ENCODE measurements at regions not wholly inside any gene's neighbourhood (a gene's known extent, or its start where the extent isn't known, plus 50 kb on each side); places are given as distances from the start of the nearest gene placed in this dataset.
A peak's percentile ranks its signal among the peaks of the same experiment; 100 is the strongest.

DNA sequence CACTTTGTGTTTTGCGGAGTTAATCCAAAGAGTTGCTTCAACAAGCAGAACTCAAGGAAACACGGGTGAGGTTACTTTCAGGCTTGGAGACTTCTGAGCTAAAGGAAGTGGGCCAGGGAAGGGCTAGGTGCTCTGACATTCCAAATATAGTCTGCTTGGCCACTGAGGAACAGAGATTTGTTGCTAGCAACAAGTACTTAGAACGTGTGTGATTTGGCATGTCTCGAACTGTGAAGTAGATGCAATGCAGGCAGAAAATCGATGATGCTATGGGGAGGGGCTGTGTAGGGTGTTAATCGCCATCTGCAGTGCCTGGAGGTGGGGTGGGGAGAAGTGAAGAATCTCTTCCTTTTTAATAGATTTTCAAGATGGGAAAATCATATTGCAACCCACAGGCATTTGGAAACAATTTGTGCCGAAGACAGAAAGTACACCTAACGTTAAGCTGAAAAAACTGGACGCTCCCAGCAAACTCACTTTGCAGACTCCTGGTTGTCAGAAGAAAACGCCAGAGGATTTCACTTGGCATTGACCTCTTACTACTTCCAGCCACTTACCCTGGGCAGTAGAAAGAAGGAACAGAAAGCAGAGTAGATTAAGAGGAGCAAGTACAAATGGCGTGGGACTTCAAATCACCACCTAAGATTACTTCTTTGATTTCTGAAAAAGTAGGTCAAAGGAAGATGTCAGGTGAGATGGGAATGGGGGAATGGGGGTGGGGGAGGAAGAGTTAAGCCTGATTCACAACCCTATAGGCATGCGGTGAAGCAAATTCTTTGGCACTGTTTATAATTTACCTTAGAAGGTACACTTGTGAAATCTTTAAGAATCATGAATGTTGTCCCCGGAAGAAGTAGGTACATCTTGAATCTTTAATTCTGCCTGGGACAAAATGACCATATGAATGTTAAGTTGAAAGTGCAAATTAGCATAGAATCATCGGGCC is 314.1 kb downstream of the CD83 start:
- TF ChIP-seq JUND (IDR thresholded peaks at IDR 0.05; ENCODE audit: low read depth) = no peak
- in situ Hi-C loops (cut with HindIII; ENCODE audit: low pct_unique_long_range_greater_than_20kb, low sequenced_read_pairs) = no loop called here
- DNase-seq (ENCODE audit: low read depth in 1 of 2, low spot score in 1 of 2) = peak in 1 of 2 experiments; percentile 53

DNA sequence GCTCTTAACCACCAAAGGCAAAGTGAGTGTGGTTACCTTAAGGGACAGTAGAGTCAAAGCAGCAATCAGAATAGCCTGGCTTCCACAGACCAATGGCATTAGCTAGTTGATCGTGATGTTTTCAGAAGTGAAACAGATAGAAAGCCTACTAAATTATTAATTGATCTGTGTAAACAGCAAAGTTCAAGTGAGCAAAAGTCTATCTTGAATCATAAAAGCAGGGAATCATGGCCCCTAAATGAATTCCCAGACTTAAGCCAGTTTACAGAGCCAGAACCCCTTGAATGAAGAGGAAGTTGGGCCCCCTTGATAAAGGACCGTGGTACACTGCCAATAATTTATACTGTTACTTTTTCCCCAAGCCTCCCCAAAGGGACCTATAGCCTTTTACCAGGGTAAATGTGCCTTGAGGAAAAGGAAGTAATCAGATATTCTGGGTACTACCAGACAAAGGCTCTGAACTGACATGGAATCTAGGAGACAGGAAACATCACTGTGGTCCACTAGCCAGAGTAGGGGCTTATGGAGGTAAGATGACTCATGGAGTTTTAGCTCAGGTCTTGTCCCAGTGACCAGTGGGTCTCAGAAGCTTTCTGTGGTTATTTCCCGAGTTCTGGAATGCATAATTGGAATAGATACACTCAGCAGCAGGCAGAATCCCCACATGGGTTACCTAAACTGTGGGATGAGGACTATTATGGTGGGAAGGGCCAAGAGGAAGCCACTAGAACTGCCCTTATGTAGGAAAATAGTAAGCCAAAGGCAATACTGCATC is 317.5 kb downstream of the CD83 start:
- no peak for TF ChIP-seq JUND (IDR thresholded peaks at IDR 0.05; ENCODE audit: low read depth)
- in situ Hi-C loops (cut with HindIII; ENCODE audit: low pct_unique_long_range_greater_than_20kb, low sequenced_read_pairs) = no loop called here
- DNase-seq (ENCODE audit: low read depth in 1 of 2, low spot score in 1 of 2) = no peak

DNA sequence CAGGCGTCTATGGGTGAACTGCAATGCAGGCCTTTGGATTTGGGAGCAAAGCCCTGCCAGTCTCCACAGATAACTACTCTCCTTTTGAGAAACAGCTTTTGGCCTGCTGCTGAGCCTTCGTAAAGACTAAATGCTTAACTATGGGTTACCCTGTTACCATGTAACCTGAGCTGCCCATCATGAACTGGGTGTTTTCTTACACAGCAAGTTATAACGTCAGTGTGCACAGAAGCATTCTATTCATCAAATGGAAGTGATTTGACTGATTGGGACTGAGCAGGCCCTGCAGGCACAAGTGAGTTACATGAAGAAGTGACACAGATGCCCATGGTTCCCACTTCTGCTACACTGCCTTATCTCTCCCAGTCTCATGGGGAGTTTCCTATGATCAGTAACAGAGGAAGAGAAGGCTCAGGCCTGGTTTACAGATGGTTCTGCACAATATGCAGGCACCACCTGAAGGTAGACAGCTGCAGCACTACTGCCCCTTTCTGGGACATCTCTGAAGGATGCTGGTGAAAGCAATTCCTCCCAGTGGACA is 319.1 kb downstream of the CD83 start:
- DNase-seq (ENCODE audit: low read depth in 1 of 2, low spot score in 1 of 2) = no peak
- TF ChIP-seq JUND (IDR thresholded peaks at IDR 0.05; ENCODE audit: low read depth) = no peak
- in situ Hi-C loops (cut with HindIII; ENCODE audit: low pct_unique_long_range_greater_than_20kb, low sequenced_read_pairs) = no loop called here

DNA sequence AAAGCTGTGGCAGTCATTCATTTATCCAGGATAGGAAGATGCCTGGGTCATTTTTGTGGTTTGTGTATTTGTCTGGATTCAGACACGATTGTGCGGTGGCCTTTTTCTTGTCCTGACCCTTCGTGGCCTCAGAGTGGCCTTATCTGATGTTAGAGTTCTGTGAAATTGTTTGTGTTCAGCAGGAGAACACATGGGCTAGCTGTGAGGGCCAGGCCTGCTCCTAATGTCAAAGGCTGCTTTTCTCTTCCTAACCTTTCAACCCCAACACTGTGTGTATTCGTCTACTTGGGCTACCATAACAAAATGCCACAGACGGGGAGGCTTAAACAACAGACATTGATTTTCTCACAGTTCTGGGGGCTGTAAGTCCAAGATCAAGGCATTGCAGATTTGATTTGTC is 321.8 kb downstream of the CD83 start:
- TF ChIP-seq JUND (IDR thresholded peaks at IDR 0.05; ENCODE audit: low read depth) = no peak
- DNase-seq (ENCODE audit: low read depth in 1 of 2, low spot score in 1 of 2) = no peak
- in situ Hi-C loops (cut with HindIII; ENCODE audit: low pct_unique_long_range_greater_than_20kb, low sequenced_read_pairs) = no loop called here

GRCh38 chr6:14440215-14440910 is 322.8 kb downstream of the CD83 start:
- in situ Hi-C loops (cut with HindIII; ENCODE audit: low pct_unique_long_range_greater_than_20kb, low sequenced_read_pairs) = no loop called here
- TF ChIP-seq JUND (IDR thresholded peaks at IDR 0.05; ENCODE audit: low read depth) = no peak
- DNase-seq (ENCODE audit: low read depth in 1 of 2, low spot score in 1 of 2) = no peak

DNA sequence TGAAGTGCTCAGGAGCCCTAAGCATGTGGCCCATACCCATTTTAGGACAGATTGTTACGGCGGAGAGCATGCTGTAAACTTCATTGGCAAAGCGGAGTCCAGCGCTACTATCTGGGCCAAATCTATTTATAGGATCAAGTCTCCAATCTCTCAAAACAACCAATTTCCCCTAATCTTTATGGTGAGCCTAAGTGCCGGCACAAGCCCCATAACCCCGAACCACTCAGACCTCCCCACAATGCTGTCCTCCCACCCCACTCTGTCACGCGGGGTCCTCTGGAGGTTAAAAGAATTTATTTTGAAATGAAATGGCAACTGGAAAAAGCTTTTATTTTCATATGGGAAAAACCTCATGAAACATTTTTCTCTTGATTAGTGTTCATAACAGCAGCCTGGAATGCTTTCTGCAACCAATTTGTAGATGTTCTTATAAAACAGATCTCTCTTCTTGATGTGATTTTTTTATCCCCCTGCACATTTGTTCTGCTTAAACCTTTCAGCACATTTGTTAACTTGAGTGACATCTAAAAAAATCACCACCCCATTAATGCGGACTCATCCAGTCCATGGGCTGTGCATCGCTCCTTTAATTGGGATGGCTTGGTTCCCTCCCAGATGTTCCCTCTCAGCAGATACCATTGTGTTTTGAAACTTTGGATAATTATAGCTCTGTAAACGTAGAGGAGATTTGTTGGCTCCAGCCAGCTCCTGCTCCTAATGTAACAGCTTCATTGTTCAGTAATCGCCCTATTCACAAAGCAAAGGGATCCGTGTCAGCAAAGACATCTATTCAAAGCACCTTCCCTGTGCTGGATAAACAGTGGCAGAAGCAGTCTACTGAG is 323.6 kb downstream of the CD83 start:
- in situ Hi-C loops (cut with HindIII; ENCODE audit: low pct_unique_long_range_greater_than_20kb, low sequenced_read_pairs) = no loop called here
- TF ChIP-seq JUND (IDR thresholded peaks at IDR 0.05; ENCODE audit: low read depth) = no peak
- no peak for DNase-seq (ENCODE audit: low read depth in 1 of 2, low spot score in 1 of 2)

- in situ Hi-C loops (cut with HindIII; ENCODE audit: low pct_unique_long_range_greater_than_20kb, low sequenced_read_pairs) = no loop called here
- DNase-seq (ENCODE audit: low read depth in 1 of 2, low spot score in 1 of 2) = no peak
- no peak for TF ChIP-seq JUND (IDR thresholded peaks at IDR 0.05; ENCODE audit: low read depth)
Observed at GRCh38 chr6:14442242-14442641, 324.7 kb downstream of the CD83 start.

GRCh38 chr6:14443629-14444268 is 326.2 kb downstream of the CD83 start:
- DNase-seq (ENCODE audit: low read depth in 1 of 2, low spot score in 1 of 2) = no peak
- no peak for TF ChIP-seq JUND (IDR thresholded peaks at IDR 0.05; ENCODE audit: low read depth)
- in situ Hi-C loops (cut with HindIII; ENCODE audit: low pct_unique_long_range_greater_than_20kb, low sequenced_read_pairs) = no loop called here

DNA sequence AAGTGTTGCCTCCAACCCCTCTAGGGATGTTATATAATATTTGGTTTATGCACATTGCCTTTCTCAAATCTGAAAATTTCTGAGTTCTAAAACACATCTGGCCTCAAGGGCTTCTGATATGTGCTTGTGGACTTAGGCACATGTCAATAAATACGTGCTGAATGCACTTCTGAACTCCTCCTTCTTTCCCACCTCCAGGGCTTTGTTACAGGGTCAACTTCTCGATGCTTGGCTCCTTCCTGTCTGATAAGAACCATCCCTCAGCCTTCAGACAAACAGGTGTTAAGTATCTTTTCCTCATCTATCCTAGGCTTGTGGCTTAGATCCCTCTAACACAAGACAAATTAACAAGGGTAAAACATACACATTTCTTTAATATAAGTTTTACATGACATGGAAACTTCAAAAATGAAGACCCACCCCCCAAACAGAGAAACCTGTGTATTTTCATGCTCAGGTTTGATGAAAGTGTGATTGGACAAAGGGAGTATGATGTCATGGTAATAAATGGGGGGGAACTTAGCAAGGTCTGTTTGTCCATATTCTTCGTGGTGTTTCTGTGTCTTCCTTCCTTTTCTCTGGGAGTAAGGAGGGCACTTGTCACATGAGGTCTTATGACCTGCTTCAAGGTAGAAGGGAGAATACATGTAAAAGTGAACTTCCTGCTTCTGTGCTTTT is 326.9 kb downstream of the CD83 start:
- in situ Hi-C loops (cut with HindIII; ENCODE audit: low pct_unique_long_range_greater_than_20kb, low sequenced_read_pairs) = no loop called here
- no peak for DNase-seq (ENCODE audit: low read depth in 1 of 2, low spot score in 1 of 2)
- no peak for TF ChIP-seq JUND (IDR thresholded peaks at IDR 0.05; ENCODE audit: low read depth)

DNA sequence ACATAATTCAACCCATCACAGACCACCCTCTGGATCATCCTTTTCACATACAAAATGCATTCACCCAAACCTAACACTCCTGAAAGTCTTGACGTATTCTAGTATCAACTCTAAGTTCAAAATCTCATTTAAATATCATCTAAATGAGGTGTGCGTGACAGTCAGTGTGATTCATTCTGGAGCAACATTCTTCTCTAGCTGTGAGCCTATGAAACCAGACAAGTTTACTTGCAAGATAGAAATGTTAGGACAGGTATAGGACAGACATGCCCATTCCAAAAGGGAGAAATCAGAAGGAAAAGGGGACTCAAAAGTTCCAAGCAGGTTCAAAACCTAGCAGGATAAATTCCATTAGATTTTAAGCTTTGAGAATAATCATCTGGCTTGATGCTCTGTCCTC is 329.7 kb downstream of the CD83 start:
- no peak for TF ChIP-seq JUND (IDR thresholded peaks at IDR 0.05; ENCODE audit: low read depth)
- in situ Hi-C loops (cut with HindIII; ENCODE audit: low pct_unique_long_range_greater_than_20kb, low sequenced_read_pairs) = no loop called here
- no peak for DNase-seq (ENCODE audit: low read depth in 1 of 2, low spot score in 1 of 2)

- in situ Hi-C loops (cut with HindIII; ENCODE audit: low pct_unique_long_range_greater_than_20kb, low sequenced_read_pairs) = no loop called here
- DNase-seq (ENCODE audit: low read depth in 1 of 2, low spot score in 1 of 2) = no peak
- no peak for TF ChIP-seq JUND (IDR thresholded peaks at IDR 0.05; ENCODE audit: low read depth)
Observed at GRCh38 chr6:14448246-14448645, 330.7 kb downstream of the CD83 start.
